GM21390 (cell line): ENCODE measurements at regions not wholly inside any gene's neighbourhood (a gene's known extent, or its start where the extent isn't known, plus 50 kb on each side); places are given as distances from the start of the nearest gene placed in this dataset.
"Not testable (repeated sequence)": the region's sequence is repeated elsewhere in the genome, so short reads cannot be mapped to it uniquely, and the experiment has no call there.

ENCODE experiments used
- ATAC-seq: cut with Tn5 transposase; IDR thresholded peaks from one replicate; pipeline ENCODE4 v1.9.1; 2021; ENCODE audit not compliant: unreplicated experiment

DNA sequence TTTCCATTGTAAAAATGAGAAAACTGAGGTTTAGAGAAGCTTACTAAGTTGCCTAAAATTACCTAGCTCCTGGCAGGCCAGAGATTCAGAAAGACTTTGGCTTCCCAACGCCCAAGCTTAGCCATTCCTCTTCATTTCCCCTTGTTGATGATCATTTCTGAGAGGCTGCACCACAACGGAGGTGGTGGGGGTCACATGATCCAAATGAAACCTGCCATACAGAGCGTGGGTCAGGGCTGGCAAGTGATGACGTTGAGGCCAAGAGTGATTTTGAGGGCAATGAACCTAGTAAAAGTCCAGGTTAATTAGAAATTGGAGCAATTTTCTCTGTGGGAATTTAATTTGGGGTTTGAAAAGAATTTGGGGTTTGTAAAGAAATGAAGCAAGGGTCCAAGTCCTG lies 109.9 kb downstream of the TMEM182 start:
- no peak for ATAC-seq

DNA sequence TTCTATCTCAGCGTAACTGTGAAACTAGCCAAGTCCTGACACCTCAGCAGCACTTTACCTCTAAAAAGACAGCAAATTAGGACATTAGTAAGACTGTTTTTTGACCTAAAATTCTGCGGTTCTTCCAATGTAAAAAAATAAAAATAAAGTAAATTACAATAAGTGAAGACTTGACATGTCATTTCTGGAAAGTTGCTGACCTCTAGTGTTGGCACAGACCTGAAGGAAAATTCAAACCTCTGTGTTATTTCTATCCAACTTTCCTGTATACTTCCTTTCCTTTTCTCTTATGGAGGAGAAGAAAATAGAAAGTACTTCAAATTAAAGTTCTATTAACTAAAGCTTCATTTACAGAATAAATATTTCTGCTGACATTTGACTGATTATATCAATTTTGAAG lies 110.6 kb downstream of the TMEM182 start:
- ATAC-seq = no peak

DNA sequence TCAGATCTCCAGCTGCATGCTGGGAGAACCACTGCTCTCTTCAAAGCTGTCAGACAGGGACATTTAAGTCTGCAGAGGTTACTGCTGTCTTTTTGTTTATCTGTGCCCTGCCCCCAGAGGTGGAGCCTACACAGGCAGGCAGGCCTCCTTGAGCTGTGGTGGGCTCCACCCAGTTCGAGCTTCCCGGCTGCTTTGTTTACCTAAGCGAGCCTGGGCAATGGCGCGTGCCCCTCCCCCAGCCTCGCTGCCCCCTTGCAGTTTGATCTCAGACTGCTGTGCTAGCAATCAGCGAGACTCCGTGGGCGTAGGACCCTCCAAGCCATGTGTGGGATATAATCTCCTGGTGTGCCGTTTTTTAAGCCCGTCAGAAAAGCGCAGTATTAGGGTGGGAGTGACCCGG lies 117.7 kb downstream of the TMEM182 start:
- not testable (repeated sequence) for ATAC-seq

DNA sequence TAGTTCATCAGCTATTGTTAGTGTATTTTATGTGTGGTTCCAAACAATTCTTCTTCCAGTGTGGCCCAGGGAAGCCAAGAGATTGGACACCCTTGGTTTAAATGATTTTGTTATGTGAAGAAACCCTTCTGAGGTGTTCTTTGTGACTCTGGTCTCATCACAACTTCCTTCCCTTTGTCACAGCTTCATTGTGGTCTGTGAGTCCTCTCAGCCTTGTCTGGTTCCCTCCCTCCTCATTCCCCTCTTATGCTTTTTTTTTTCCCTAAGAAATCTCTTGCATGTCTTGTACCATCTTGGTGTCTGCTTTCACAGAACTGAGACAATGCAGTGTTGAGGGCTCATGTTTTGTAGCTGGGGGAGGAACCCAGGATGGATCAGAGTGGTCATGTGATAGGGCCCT lies 118.9 kb downstream of the TMEM182 start:
- no peak for ATAC-seq

DNA sequence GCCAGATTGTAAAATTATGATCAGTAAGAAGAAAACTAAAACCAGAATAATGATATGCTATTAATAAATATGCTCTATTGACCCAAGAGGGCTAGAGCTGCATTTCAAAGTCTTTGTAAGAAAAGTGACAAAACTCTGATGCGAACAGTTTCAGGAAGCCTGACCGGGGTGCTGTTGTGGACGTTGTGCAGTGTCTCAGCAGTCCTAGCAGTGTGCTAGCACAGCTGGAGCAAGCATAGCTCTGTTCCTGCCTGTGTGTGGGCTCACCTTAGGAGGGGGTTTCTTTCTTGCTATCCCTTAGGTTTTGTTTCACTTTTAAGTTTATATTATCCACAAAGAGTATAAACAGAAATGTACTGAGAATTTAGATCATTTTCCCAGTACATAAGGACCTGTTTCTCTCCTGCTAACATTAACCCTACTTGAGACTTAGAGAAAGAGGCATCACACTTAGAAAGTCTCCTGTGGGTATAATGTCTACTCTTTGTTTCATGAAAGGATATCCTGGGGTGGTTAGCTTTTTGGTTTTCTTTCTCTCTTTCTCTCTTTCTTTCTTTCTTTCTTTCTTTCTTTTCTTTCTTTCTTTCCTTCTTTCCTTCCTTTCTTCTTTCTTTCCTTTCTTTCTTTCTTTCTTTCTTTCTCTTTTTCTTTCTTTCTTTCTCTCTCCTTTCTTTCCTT lies 124.5 kb downstream of the TMEM182 start:
- ATAC-seq = no peak

DNA sequence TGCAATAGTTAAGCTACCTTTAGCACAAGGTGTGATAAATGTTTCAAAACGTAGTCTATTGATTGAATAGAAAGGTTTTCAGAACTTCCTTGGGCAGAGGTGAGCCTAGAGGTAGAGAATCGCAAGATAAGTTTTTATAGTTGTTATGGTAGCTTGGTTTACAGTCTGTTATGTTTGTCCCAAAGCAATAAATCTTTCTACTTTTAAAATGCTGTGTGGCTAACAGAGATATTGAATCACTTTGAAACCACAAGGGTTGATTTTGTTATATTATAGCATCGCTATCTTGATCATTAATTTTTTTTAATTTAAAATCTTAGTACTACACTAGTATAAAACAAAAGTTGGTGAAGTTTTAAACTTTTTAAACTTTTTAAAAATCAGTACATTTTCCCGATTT lies 126.7 kb downstream of the TMEM182 start:
- no peak for ATAC-seq

DNA sequence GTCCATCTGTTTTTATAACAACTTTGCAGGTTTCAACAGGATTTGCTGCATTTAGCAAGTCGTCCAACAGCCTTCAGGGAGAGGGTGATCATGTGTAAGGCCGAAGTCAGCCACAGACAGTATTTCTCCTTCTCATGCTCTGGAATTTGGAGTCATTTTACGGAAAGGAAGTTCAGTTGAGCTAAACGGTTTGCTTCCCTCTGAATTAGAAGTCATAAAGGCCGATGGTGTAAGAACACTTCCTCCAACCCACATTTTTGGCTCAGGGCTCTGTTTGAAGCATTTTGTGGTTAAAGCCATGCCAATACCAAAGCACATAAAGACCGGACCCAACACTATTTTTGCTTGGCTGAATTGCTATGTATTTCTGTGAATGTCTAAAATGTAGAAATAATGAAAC lies 129.5 kb downstream of the TMEM182 start:
- no peak for ATAC-seq

DNA sequence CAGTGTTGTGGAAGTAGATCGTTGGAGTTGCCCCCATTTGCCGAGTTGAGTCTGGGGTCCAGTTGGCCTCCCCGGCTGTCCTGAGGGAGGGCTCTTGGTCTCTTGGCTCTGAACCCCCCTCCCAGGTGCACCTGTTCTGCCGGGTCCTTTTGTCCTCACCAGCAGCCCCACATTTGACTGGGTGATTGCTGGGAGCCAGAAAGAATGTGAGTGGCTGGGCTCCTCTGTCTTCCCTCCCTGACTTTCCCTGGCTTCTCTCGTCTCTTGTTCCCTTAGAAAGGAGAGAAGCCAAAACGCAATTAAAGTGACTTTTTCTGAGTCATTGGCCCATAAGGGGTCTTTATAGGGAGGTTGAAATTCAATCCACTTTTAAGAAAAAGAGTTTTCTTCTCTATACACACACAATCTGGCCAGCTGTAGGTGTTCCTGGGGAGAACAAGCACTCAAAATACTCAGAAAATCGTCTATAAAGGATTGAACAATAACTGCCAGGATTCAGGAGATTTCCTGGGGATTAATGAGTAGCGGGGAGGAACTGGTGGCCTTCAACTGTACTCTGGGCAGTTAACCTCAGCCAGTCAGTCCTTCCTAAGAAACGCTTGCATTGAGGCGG lies 131.0 kb downstream of the TMEM182 start:
- no peak for ATAC-seq

DNA sequence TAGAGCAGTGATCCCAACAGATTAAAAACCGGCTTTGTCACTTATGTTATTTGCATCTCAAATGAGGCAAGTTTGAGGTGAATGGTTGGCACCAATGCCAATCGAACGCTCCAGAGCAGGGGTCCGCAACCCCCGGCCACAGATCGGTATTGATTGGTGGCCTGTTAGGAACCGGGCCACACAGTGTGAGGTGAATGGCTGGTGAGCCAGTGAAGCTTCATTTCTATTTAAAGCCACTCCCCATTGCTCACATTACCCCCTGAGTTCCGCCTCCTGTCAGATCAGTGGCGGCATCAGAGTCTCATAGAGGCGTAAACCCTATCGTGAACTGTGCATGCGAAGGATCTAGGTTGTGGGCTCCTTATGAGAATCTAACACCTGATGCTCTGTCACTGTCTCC lies 132.0 kb downstream of the TMEM182 start:
- no peak for ATAC-seq

DNA sequence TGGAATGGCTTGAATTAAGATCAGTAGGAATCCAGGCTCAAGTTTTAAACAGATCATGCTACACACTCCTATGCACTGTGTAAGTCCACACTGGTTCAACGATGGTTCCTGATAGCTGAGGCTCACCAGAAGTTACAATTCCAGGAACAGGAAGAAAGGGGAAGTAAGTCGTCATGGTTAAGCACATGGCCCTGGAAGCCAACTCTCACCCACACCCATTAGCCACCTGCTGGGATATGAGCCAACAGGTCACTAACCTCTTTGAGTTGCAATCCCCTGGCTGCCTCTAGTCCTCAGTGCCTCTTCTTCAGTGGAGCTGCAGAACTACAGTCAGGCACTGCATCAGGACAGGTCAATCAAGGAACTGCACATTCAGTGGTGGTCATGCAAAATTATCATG lies 133.5 kb downstream of the TMEM182 start:
- no peak for ATAC-seq

DNA sequence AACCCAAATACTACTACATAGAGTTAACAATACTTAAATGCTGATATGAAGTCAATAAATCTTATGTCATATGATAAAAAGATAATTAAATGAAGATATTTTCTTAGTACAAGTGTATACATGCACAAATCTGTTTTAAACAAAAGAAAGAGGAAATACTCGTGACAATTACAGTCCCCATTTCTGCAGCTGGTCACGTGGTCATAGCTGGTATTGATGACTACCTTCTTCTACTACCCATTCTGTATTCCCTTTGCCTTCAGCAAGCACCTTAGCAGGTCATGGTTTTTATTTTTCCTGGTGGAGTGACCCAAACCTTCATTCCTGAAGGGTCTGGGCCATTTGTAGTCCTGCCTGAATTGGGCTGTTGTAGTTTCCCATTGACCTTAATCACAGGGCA lies 147.4 kb downstream of the TMEM182 start:
- not testable (repeated sequence) for ATAC-seq

DNA sequence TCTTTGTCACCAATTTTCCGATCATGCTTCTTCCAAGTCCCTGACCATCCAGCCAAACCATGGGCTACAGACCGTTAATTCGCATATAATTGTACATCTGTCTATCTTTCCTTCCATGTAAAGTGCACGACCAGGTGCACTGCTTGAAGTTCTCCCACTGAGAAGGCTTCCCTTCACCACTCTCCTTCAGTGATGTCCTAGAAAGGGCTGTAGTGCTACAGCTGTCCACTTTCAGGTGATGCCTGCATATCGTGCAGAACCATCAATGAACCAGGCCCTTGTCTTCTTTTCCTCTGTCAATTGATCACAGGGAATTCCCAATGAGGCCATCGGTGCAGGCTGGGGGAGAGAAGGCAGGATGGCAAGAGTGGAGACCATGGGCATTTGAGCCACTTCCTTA lies 148.9 kb downstream of the TMEM182 start:
- no peak for ATAC-seq

DNA sequence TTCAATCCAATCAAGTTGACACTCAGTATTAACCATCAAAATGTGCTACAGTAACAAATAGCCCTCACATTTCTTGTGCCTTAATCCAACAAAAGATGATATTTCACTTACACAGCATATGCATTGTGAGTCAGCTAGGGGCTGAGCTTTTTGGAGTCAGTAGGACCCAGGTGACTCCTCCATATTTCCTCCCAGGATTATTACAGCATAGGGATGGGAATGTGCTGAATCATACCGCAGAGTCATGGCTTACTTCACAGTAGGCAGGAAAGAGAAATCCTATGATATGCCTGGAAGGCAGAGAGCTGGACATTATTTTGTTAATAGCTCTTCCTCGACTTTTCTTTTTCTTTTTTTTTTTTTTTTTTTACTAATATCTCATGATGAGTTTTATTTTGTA lies 153.3 kb downstream of the TMEM182 start:
- ATAC-seq = no peak

DNA sequence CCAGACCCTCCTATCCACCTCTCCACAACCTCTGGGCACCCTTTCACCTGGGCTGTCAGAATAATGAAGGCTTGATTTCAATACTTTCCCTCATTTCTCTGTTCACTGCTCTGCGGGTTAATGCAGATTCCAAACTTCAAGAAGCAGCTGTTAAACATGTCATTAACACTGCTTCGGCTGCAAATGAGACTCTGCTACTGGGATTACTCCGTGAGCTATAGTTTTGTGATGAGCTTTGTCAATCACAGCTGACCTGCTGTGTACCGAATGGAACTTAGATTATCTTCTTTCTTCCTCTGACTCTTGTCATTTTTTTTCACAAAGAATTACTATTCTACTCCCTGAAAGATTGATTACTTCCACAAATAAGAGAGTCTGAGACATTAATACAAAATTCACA lies 160.5 kb downstream of the TMEM182 start:
- no peak for ATAC-seq

DNA sequence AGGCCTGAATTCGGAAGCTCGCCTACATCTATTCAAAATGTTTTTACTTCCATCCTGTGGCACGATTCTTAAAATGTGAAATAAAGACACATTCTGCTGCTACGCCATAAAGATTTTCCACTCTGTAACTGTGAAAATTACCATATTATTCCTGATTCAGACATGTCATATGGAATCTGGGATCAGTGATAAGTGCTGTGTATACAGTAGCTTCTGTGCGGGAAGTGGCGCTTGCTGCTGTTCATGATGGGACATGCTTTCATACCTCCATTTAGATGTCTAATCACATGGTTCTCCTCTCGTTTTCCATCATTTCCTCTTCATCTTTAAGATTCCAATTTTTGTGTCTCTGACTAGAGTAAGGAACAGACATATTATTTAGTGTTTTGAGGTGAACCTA lies 163.2 kb downstream of the TMEM182 start:
- no peak for ATAC-seq

DNA sequence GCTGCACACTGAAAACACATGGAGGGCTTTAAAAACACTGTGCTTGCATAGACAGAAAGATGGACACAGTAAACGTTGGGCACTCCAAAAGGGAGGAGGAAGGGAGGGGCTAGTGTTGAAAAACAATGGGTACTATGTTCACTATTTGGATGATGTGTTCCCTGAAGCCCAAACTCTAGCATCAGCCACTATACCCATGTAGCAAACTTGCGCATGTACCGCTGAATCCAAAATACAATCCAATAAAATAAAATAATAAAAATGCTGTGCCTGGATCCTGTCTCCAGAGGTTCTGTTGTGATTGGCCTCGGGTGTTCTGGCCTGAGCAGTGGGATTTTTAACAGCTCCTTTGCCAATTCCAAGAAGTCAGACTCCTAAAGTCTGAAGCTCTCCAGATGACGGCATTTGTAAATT lies 166.0 kb downstream of the TMEM182 start:
- ATAC-seq = no peak

DNA sequence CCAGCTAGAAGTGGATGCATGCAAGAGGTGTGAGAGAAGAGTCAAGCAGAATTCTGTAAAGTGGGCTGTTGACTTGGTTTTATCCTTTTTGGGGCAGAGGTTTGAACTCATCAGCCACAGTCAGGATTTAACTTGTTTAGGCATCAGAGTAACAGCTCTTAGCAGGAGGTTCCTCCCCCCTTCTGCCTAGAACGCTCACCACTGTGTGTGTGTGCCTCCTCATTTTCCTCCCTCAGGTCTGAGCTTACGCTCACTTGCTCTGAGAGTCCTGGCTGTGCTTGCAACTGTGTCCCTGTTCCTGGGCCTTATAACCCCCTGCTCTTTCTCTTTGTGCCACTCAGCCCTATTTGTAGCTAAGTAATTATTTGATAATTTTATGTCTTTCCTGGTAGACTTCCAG lies 167.9 kb downstream of the TMEM182 start:
- ATAC-seq = no peak

DNA sequence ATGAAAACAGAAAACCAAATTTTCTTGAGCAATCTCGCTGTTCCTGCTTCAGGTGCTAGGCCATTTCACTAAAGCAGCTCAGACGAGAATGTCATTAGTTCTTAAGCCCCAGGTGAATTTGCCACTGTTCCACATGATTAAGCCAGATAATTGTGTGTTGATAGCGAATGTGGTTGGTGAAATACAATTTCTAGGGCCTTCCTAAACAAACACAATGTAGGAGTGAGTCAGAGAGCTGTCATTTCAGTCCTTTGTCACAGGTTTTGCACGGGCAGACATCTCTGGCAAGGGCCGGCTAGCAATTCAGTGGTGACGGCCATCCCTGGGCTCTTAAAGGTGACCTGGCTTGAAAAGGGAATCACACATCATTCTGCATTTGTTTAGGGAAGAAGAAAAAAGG lies 170.7 kb downstream of the TMEM182 start:
- no peak for ATAC-seq

DNA sequence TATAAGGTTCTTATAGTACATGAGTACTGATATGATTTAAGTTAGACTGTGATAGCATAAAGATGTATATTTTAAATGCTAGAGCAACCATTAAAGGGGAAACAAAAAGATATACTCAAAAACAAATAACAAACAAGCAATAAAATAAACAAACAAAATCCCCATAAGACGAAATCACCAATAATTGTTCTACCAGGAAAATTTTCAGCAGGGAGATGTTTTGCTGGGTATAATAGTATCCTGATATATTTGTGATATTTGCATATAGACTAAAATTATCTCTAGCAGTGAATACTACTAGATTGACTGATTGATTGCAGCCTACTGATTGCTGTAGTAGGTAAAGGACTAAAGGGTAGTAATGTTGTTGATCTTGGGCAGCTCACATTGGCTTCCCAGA lies 177.4 kb downstream of the TMEM182 start:
- no peak for ATAC-seq

DNA sequence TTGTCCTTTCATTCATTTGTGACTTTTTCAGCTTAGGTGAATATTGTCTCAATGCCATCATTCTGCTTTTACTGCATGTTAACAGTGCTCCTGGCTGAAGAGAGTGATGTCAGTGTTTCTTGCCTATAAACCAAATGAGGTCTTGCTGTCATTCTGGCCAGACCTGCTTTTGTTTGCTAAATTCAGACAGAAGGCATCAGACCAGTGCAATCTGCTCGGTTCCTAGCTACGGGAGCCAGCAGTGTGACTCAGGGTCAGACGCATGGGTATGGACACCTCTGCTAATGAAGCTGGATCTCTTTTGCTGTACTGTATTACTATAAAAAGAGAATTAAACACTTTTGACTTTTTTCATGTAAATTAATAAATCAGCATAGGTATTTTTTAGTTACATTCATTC lies 178.9 kb downstream of the TMEM182 start:
- no peak for ATAC-seq

DNA sequence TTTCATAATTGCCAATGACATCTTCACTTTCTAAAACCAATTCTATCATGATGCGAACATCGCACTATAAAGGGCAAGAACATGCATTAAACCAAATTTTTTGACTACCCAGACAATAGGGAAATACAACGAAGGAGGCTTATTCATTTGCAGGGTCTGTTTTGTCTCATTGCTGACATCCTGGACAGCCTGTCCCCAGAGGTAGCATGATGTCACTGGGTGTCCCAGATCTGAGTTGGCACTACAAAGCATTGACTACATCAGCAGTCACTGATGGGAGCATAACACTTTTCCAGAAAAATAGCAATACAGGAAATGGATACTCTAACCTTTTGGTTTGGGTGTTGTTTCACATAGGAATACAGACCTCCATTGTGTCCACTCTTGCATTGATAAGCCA lies 180.3 kb downstream of the TMEM182 start:
- no peak for ATAC-seq

DNA sequence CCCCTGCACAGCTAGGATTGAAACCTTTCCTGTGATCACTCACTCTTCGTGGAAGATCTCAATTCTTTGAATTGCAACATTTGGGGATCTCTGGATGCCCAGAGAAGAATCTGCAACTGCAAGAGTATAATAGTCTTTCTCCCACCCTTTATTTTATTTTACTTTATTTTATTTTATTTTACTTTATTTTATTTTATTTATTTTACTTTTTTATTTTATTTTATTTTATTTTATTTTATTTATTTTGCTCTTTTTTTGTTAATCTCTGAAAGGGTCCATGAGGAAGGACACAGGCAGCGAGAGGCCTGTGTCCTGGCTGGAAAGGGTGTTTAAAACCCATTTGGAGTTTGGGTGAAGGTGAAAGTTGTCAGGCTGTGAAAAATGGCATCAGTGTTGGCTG lies 181.4 kb downstream of the TMEM182 start:
- no peak for ATAC-seq

DNA sequence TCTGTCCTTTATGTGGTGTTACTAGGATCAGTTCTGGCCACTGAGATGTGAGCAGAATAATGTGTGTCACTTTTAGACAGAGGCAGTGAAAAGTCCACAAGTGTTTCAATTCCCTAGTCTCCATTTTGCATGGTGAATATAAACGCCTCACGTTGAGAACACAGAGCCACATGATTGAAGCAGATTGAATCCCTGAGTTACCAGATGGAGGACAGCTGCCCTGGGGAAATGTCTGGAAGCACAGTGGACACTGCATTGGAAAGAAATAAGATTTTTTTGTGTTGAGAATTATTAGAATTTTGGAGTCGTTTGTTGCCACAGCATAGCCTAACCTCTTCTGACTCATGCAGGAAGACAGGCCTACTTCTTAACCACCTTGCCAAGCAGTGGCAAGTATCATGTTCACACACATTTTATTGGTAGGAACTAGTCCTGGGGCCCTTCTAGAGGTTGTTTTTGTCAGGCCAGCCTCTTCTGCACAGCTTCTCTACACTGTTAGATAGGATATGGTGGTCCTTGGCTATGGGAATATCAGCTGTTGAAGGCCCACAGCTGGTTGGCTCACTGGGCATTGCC lies 188.6 kb downstream of the TMEM182 start:
- no peak for ATAC-seq
